DND-41 (cell line): ENCODE measurements at regions not wholly inside any gene's neighbourhood (a gene's known extent, or its start where the extent isn't known, plus 50 kb on each side); places are given as distances from the start of the nearest gene placed in this dataset.
"Not testable (repeated sequence)": the region's sequence is repeated elsewhere in the genome, so short reads cannot be mapped to it uniquely, and the experiment has no call there.

Experiments
- EZH2 ChIP-seq: IDR thresholded peaks from 3 replicates; pipeline ENCODE4 v1.6.1; 2012; ENCODE audit warnings: borderline replicate concordance, low read depth, mild to moderate bottlenecking, moderate library complexity, low read length, inconsistent platforms; ENCODE audit not compliant: severe bottlenecking
- TF ChIP-seq, protein P1 (sequence below): IDR thresholded peaks from 2 replicates; pipeline ENCODE4 v1.5.1; 2012; ENCODE audit warnings: borderline replicate concordance, low read length, moderate library complexity, mild to moderate bottlenecking; ENCODE audit not compliant: poor library complexity, severe bottlenecking; ENCODE audit errors: extremely low read depth

DNA sequence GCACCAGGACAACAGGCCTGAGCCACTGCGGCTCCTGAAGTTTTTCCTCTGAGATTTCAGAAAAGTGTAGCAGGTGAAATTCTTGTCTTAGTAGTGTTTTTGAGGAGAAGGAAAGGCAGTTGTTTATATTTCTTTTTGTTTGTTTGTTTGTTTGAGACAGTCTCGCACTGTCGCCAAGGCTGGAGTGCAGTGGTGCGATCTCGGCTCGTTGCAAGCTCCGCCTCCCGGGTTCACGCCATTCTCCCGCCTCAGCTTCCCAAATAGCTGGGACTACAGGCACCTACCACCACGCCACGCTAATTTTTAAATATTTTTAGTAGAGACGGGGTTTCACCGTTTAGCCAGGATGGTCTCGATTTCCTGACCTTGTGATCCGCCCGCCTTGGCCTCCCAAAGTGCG, 454.2 kb downstream of the AASDHPPT start:
- TF ChIP-seq, protein P1, sequence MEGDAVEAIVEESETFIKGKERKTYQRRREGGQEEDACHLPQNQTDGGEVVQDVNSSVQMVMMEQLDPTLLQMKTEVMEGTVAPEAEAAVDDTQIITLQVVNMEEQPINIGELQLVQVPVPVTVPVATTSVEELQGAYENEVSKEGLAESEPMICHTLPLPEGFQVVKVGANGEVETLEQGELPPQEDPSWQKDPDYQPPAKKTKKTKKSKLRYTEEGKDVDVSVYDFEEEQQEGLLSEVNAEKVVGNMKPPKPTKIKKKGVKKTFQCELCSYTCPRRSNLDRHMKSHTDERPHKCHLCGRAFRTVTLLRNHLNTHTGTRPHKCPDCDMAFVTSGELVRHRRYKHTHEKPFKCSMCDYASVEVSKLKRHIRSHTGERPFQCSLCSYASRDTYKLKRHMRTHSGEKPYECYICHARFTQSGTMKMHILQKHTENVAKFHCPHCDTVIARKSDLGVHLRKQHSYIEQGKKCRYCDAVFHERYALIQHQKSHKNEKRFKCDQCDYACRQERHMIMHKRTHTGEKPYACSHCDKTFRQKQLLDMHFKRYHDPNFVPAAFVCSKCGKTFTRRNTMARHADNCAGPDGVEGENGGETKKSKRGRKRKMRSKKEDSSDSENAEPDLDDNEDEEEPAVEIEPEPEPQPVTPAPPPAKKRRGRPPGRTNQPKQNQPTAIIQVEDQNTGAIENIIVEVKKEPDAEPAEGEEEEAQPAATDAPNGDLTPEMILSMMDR: not testable (repeated sequence)
- TF ChIP-seq EZH2: not testable (repeated sequence)
